Stimulated activated CD8-positive, alpha-beta memory T cell treated with anti-CD3 and anti-CD28 coated beads, Interleukin-12 subunit alpha, Interleukin-12 subunit beta, amount 100 ng/mL, for 4 hours (primary cell): ENCODE measurements at regions not wholly inside any gene's neighbourhood (a gene's known extent, or its start where the extent isn't known, plus 50 kb on each side); places are given as distances from the start of the nearest gene placed in this dataset.
A peak's percentile ranks its signal among the peaks of the same experiment; 100 is the strongest.
"Not testable (repeated sequence)": the region's sequence is repeated elsewhere in the genome, so short reads cannot be mapped to it uniquely, and the experiment has no call there.

Experiments
- DNase-seq: peaks from one replicate; pipeline ENCODE4 v3.0.0-alpha.2; 2020; ENCODE audit warnings: low read depth

DNA sequence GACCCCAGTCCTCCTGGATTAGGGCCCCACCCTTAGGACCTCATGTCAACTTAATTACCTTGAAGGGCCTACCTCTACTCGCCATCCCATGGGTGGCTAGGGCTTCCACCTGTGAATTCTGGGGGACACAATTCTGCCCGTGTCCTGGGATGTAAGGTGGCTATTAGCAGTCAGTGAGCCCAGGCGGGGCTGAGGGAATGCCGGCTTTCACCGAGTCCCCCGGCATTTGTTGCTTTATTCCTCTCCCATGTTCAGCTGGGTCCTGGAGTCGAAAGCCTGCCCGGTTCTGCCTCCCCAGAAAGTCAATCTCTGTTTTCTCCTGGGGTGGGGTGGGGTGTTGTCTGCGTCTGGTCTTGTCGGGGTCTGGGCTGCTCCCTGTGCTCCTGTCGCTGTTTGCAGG lies 125.6 kb downstream of the GLRX3 start:
- no peak for DNase-seq

DNA sequence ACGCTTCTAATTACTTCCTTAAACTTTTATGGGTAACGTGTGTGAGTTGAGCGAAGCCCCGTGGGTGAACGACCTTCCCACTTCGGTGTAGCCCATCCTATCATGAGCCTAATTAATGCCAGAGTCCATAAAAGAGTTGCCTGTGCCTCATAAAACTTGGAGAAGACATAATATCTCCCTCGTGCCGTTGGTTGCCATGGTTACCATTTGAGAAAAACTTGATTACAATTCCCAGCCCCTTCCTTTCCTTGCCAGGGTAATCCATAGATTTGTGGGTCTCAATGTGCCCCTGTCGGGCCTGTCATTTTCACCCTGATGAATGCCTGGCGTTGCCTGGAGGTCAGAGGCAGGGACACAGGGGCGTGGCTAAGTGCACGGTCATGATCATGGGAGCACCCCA lies 127.1 kb downstream of the GLRX3 start:
- DNase-seq: no peak

DNA sequence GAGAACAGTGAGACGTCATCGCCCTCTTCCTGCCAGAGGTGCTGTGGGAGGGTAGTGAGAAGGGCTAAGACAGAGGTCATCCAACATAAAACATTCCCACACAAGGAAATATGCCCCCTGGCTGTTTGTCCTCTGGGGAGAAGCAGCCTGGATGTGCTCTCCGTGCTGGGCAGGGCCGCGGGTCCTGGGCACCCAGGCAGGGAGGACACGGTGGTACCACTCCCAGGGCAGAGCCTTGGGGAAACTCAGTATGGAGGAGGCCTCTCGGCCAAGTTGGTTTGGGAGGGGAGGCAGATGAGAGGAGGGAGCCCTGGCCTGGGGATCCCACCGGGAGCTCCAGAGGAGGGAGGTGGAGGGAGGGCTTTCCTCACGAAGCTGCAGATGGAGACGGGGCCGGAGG lies 129.4 kb downstream of the GLRX3 start:
- DNase-seq: no peak

DNA sequence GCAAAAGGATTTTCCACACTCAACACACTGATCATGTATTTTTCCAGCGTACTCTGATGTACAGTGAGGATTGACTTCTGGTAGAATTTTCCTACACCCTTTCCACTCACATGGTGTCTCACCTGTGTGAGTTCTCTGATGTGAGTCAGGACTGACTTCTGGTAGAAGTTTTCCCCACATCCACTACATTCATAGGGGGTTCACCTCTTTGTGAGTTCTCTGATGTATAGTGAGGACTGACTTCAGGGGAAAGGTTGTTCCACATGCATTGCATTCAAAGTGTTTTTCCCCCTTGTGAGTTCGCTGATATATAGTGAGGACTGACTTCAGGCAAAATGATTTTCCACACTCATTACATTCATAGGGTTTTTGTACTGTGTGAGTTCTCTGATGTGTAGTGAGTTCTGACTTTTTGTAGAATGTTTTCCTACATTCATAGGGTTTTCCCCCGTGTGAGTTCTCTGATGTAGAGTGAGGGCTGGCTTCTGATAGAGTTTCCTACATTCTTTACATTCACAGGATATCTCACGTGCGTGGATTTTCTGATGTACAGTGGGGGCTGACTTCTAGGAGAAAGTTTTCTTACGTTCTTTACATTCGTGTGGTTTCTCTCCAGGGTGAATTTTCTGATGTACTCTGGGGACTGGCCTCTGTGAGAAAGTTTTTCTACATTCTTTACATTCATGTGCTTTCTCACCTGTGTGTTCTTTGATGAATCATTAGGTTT lies 146.5 kb downstream of the GLRX3 start:
- DNase-seq: no peak

DNA sequence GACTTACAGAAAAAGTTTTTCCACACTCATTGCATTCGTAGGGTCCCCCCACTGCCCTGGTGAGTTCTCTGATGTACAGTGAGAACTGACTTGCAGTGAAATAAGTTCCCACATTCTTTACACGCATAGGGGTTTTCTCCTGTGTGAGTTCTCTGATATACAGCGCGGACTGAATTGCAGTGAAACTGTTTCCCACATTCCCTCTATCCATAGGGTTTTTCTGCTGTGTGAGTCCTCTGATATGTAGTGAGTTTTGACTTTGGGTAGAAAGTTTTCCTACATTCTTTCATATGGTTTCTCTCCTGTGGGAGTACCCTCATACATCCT lies 147.0 kb downstream of the GLRX3 start:
- no peak for DNase-seq

DNA sequence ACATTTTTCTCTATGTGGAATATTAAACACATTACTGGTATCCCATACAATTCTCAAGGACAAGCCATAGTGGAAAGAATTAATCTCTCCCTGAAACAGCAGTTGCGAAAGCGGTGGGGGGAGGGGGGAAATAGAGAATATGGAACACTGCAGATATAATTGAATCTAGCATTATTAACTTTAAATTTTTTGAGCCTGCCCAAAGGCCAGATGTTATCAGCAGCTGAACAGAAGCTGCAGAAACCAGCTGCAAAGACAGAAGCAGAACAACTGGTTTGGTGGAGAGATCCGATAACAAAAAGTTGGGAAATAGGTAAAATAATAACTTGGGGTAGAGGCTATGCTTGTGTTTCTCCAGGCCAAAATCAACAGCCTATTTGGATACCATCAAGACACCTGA lies 159.6 kb downstream of the GLRX3 start:
- DNase-seq: not testable (repeated sequence)

DNA sequence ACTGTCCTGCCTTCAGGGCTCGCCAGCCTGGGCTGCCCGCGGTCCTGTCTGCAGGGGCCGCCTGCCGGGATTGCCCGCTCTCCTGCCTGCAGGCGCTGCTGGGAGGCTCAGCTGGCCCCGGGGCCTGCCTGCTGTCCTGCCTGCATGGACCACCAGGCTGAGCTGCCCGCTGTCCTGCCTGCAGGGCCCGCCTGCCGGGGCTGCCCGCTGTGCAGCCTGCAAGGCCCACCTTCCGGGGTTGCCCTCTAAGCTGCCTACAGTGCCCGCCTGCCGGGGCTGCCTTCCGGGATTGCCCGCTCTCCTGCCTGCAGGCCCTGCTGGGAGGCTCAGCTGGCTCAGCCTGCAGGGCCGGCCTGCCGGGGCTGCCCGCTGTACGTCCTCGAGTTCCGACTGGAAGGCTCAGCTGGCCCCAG lies 164.4 kb downstream of the GLRX3 start:
- no peak for DNase-seq

DNA sequence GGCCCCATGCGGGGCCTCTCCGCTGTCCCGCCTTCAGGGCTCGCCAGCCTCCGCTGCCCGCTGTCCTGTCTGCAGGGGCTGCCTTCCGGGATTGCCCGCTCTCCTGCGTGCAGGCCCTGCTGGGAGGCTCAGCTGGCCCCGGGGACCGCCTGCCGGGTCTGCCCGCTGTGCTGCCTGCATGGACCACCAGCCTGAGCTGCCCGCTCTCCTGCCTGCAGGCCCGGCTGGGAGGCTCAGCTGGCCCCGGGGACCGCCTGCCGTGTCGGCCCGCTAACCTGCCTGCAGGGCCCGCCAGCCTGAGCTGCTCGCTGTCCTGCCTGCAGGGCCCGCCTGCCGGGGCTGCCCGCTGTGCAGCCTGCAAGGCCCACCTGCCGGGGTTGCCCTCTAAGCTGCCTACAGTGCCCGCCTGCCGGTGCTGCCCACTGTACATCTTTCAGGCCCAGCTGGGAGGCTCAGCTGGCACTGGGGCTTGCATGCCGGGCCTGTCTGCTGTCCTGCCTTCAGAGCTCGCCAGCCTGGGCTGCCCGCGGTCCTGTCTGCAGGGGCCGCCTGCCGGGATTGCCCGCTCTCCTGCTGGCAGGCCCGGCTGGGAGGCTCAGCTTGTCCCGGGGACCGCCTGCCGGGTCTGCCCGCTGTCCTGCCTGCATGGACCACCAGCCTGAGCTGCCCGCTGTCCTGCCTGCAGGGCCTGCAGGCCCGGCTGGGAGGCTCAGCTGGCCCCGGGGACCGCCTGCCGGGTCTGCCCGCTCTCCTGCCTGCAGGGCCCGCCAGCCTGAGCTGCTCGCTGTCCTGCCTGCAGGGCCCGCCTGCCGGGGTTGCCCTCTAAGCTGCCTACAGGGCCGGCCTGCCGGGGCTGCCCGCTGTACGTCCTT lies 165.1 kb downstream of the GLRX3 start:
- peak; percentile 15 for DNase-seq

DNA sequence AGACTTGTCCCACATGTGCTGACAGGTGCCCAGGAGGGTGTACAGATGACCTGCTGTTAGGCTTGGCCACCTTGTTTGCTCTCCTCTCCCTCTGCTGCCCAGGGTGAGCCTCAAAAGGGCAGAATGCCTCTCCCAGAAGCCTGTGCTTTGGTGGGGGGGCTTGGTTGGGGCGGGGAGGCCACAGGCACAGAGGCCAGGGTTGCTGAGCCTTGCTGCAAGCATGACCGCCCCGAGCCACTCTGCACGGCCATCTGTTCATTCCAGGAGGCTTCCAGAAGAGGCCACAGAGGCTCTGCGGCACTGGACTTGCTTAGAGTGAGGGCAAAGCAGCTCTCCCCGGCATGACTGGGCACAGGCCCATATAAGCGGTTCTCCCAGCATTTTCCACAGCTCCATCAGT lies 190.8 kb downstream of the GLRX3 start:
- DNase-seq: no peak

DNA sequence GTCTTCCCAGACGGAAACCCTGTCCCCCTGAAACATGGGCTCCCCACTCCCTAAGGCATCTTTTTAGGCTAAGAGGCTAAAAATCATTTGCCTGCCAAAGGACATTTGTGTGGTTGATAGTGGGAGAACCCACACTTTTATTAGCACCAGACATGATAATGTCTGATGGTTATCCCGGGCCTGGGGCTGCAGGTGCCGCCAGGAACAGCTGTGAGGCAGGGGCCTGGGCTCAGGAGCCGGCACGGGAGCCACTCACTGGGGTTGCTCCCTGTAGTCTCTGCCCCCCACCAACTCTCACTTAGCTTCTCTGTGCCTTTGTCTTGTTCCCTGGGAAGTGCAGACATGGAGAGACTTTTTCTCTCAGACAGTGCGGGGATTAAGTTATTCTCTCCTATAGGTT lies 193.6 kb downstream of the GLRX3 start:
- no peak for DNase-seq

DNA sequence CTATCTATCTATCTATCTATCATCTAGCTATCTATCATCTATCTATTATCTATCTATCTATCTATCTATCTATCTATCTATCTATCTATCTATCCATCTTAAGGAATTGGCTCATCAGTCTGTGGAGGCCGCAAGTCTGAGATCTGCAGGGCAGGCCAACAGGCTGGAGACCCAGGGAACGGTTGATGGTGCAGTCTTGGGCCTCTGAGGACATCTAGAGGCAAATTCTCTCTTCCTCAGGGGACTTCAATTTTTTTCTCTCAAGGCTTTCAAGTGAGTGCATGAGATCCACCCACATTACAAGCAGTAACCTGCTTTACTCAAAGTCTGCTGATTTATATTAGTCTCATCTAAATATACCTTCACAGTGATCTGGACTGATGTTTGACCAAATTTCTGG lies 197.0 kb downstream of the GLRX3 start:
- DNase-seq: no peak

DNA sequence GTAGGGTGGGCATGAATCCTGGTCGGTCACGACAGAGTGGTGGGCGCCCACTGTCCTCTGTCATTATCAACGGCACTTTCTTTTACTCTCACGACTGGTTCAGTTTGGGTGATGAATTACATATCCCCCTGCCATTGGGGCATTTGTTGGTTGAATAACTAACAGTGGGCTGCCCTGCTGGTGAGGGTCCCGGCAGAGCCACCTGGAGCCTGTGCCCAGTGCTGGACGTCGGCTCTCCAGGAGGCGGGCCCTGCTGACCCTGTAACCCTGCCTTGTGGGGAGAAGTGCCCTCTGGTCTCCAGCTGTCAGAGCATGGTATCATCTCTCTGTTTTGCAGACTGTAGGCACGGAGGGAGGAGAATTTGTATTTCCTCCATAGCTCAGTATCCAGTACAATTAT lies 199.1 kb downstream of the GLRX3 start:
- no peak for DNase-seq

DNA sequence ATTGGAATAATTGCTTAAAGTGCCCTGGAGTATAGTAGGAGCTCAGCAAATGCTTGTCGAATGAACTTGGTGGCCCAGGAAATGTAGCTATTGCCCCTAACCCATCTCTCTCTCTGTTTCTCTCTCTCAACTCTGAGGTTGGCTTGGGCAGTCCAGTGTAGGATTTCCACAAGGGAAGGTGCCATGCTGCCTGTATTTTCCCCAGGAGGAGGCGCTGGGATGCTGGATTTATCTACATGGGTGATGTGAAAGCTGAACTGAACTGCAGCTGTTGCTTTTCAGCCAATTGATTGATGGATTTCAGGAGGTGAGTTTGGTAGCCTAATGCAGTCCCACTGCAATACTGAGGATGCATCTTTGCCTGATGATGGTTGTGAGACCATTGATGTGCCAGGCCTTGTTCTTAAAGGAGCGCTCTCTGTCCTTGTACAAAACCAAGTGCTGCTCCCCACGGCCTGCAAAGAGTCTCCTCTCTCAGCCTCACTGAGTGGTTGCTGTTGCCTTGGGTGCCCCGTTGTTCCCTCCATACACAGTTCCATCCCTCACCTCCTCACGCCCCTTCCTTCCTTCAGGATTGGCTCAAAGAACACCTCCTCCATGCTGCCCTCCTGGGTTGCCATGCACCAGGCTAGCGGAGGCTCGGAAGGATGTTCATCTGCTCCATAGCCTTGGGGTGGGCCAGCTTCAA lies 200.6 kb downstream of the GLRX3 start:
- no peak for DNase-seq

DNA sequence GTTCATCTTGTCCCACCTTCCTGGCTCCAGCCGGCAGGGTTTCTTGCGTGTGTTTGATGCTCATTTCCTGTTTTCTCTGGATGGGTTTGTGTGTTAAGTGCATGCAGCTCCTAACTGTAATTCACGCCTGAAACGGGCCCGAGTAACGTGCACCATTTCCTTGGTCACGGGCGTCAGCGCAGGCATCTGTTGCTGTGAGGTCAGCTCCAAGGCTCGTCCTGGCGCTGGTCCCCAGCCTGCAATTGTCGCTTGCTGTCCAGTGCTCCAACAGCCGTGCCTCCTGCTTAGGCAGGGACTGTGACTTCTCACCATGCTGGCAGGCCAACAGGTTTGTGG lies 201.1 kb downstream of the GLRX3 start:
- DNase-seq: no peak

DNA sequence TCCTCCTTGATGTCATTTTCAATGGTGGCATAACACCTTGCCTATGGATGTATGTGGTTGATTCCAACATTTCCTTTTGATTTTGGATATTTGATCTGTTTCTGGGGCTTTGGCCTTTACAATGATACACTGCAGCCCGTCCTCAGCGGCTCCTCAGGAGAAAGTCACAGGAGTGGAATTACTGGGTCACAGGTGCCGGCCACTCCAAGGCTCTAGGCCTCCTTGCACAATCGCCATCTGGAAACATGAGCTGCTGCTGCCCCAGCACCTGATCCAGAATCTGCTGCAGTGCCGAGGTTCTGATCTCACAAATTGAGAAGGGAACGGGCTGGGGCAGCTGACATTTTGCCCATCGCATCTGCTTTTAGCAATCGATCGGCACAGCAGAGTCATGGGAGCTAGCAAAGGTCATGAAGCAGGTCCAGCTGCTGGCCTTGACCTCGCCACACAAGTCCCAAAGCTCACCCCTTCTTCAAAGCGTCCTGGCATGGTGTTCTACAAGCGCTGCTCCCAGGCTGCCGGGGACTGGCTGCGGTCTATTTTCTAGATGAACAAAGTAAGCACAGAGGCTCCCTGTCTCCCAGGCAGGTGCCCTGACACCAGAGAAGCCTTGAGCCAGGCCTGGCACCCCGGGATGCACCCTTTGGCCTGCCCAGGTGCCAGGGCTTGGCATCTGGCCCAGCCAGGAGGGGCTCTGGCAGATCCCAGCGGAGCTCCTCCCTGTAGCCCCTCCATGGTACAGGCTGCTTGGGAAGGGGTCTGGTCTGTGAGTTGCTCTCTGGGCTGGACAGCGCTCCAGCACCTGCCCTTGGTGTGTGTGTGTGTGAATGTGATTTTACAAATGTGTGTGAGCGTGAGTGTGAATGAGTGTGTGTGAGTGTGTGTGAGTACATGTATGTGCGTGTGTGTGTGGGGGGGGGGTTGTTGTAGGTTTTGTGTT lies 201.8 kb downstream of the GLRX3 start:
- no peak for DNase-seq

DNA sequence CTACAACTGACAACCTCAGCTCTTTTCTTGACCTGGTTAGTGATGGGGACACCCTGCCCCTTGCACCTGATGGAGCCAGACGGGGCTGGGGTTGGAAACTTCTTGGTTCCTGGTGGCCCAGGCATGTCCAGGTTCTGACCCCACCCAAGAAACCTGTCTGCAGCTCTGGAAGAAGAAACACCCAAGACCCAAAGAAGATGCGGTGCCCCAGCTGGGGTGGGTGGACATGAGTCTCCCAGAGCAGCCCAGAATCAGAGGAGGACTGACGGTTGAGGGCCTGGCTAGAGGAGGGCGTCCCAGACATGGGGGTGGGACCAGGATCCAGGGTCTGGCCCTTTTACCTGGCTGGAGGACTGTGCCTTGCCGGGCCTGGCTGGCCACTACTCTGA lies 202.4 kb downstream of the GLRX3 start:
- DNase-seq: no peak

DNA sequence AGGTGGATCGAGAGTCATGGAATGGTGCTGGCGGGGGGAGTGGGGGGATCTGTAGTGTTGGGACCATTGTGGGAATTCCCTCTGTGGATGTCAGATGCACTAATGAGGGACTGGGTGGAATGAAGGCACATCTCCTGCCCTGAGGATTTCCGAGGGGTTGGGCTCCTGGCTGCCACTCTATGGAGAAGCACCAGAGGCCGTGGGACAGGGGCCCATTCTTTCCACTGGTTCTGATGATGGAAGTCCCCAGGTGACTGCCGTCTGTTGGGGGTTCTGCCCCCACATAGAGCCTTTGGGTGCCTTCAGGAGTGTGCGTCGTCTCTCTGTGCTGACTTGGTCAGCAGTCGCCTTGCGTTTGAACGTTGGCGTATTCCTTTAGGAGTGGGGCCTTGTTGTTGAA lies 202.9 kb downstream of the GLRX3 start:
- DNase-seq: no peak

DNA sequence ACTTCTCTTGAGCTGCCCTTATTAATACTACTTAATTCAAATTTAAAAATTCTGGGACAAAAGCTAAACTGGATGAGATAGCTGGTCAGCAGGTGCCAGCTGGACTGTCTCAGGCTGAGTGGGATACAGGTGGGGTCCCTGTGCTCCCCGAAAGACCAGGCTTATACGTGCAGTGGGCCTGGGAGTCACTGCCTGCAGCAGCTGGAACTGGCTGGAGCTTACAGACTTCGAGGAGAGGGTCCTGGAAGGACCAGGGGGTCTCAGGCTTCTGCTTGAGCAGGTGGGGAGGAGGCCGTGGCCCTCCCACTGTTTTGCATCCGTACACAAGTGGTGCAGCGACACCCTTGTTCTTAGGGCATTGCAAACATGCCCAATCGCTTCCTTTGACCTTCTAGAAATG lies 203.7 kb downstream of the GLRX3 start:
- DNase-seq: no peak

DNA sequence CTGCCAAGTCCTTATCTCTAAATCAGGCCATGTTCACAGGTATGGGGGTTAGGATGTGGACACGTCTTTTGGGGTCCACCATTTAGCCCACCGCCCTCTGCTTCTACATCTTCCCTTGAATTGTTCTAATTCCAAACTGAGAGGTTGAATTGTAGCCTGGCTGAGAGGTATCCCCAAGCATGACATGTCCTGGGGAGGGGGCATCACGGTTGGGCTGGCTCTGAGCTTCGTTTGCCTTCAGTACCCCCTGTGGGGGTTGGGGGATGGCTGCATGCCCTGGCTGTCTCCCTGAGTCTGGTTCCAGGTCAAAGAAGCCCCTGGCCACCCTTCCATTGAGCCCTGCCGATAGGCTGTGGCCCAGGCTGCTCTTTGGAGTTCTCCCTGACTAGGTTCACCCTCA lies 204.6 kb downstream of the GLRX3 start:
- no peak for DNase-seq

DNA sequence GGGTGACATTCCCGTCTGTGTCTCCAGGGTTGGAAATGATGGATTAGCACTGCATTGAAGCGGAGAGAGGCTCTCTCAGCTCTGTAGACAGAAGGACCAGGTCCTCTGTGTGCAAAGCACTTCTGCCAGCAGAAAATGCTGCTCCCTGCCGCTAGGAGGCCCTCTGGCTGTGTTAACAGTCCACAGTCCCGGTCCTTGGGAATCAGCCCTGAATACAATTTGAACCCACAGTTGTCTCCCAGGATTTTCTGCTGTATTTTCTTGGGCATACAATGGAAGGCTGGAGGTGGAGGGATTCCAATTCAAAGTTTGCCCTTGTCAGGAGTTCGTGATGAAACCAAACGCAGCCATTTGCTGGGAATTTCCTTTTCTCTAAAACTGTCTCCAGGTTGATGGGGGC lies 205.2 kb downstream of the GLRX3 start:
- no peak for DNase-seq

DNA sequence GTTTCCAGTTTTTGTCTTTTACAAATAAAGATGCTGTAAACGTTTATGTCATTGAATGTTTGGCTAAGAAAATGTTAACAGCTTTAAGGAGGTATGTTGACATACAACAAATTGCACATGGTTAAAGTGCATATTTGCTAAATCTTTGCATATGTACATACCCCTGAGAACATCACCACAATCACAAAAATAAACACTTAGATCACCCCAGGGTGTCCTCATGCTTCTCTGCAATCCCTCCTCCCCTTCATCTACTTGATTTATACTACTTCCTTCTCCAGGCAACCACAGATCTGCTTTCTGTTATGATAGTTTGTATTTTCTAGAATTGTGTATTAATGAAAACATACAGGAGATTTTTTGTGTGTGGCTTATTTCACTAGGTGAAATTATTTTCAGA lies 209.5 kb downstream of the GLRX3 start:
- DNase-seq: no peak

DNA sequence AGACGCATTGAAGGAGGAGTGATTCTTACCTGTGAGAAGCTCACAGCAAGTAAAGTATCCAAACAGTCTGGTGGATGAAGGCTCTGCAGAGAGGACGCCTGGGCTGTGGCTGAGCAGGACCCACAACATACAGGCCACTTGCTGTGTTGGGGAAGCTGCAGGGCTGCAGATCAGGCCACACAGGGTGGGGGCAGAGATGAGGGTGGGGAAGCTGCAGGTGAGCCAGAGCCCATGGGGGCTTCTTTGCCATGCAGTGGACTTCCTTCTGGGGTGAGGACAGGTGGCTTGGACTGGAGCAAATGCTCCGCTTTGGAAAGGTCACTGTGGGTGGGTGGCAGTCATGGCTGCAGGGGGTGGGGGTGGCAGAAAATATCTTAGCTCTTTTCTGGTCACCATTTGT lies 214.8 kb downstream of the GLRX3 start:
- DNase-seq: no peak
